HFFc6 (cell line): ENCODE measurements at regions not wholly inside any gene's neighbourhood (a gene's known extent, or its start where the extent isn't known, plus 50 kb on each side); places are given as distances from the start of the nearest gene placed in this dataset.
A peak's percentile ranks its signal among the peaks of the same experiment; 100 is the strongest.

Experiments
- DNase-seq: peaks from one replicate; pipeline ENCODE4 v3.0.0-alpha.2; 2018
- H3K27ac Mint-ChIP-seq: 2 replicates; pipeline ENCODE4 v1.8.0; 2020; ENCODE audit warnings: mild to moderate bottlenecking, mixed read lengths
- H3K27me3 Mint-ChIP-seq: 2 replicates; pipeline ENCODE4 v1.8.0; 2021; ENCODE audit warnings: mild to moderate bottlenecking, moderate library complexity, mixed read lengths; ENCODE audit not compliant: insufficient read depth
- H3K36me3 Mint-ChIP-seq: 2 replicates; pipeline ENCODE4 v1.8.0; 2021; ENCODE audit warnings: low read depth, mixed read lengths
- H3K4me1 Mint-ChIP-seq: 2 replicates; pipeline ENCODE4 v1.8.0; 2020; ENCODE audit warnings: low read depth, mixed read lengths
- H3K4me3 Mint-ChIP-seq: 2 replicates; pipeline ENCODE4 v1.8.0; 2020; ENCODE audit warnings: mild to moderate bottlenecking, moderate library complexity, mixed read lengths
- H3K9me3 Mint-ChIP-seq: 2 replicates; pipeline ENCODE4 v1.8.0; 2020; ENCODE audit warnings: mild to moderate bottlenecking, mixed read lengths
- CTCF ChIP-seq: fragments of 200-600 bp; sonication (generic); IDR thresholded peaks from 2 replicates; pipeline ENCODE4 v1.5.0; 2021; ENCODE audit warnings: antibody characterized with exemption, mild to moderate bottlenecking

DNA sequence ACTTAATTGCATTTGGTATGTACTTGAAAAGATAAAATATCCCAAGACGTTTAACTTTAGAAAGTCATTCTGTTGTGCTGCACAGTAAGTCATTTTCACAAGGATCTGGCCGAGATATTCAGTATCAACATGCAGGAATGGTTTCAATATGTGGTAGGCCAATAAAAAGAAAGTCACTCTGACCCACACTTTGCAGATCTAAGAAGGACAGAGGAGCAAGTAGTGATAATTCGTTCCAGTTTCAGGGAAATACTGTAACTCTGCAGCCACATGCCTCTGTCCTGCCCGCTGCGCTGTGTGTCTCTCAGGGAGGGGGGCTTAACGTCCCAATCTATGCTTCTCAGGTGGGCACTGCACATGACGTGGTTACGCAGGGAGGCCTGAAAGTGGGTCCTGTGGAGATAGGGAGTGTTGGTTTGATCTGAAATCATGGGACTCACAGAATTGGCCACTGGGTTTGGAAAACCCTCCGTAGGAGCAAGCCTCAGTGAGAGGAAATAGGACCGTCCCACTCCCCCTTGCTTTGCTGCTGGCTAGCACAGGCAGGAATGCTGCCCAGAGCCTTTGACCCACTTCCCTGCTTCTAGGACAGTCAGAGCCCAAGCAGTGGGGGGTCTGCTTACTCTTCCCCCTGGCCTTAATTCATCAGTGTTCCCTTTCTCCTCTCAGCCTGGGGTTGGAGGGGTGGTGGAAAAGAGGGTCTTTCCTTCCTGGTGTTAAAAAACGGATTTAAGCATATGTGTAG, 314.7 kb upstream of the SPRED2 start:
- no peak overlapping the region for H3K27ac Mint-ChIP-seq
- no peaks in the 10 kb centered on the region for H3K9me3 Mint-ChIP-seq
- no peak for TF ChIP-seq CTCF
- H3K4me3 Mint-ChIP-seq = no peak overlapping the region
- peaks cover 2% of the 10 kb centered on the region; the same call in 1 of the 2 replicates for H3K27me3 Mint-ChIP-seq
- H3K4me1 Mint-ChIP-seq = no peaks in the 10 kb centered on the region
- no peaks in the 10 kb centered on the region for H3K36me3 Mint-ChIP-seq
- DNase-seq = no peak

DNA sequence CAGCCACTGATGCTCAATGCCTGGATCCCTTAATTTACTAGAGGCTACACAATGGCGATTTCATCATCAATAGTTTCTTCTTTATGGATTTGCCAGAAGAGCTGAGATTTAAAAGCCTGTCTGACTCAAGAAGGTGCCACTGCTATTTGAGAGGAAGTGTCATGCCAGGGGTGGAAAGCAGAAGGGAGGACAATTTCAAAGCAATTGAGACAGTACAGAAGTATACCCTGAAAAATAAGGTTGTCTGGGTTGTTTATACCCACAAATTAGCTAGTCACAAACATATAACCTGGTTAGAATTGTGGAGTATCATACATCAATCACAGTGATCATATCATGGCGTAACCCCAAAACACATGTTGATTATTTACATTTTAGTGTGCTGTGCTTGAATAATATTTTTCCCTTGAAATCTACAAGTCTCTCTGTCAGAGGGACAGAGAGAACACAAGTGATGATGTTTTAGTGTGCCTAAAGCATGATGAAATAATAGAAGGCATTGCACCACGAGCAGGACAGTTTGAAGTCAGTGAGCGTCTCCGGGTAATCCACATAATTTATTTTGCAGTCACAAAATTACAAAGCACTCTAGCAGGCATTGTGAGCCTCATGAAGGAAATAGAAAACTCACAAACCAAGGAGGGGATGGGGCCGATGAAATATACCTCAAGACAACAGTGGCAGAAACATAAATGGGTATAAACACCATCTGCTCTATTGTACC, 312.2 kb upstream of the SPRED2 start:
- H3K9me3 Mint-ChIP-seq = no peaks in the 10 kb centered on the region
- DNase-seq = no peak
- H3K27ac Mint-ChIP-seq = no peak overlapping the region
- no peaks in the 10 kb centered on the region for H3K4me1 Mint-ChIP-seq
- H3K4me3 Mint-ChIP-seq = no peak overlapping the region
- no peaks in the 10 kb centered on the region for H3K36me3 Mint-ChIP-seq
- TF ChIP-seq CTCF = no peak
- H3K27me3 Mint-ChIP-seq = peaks cover 2% of the 10 kb centered on the region; the same call in 1 of the 2 replicates

GRCh38 chr2:65742977-65743376, 310.6 kb upstream of the SPRED2 start:
- no peaks in the 10 kb centered on the region for H3K9me3 Mint-ChIP-seq
- H3K27ac Mint-ChIP-seq = no peak overlapping the region
- H3K27me3 Mint-ChIP-seq = peaks cover 2% of the 10 kb centered on the region; the same call in 1 of the 2 replicates
- 0 out of 2 replicates have a peak, but pooled peaks have one; percentile 6 for TF ChIP-seq CTCF
- no peak overlapping the region for H3K4me3 Mint-ChIP-seq
- H3K4me1 Mint-ChIP-seq = no peaks in the 10 kb centered on the region
- H3K36me3 Mint-ChIP-seq = no peaks in the 10 kb centered on the region
- DNase-seq = no peak

DNA sequence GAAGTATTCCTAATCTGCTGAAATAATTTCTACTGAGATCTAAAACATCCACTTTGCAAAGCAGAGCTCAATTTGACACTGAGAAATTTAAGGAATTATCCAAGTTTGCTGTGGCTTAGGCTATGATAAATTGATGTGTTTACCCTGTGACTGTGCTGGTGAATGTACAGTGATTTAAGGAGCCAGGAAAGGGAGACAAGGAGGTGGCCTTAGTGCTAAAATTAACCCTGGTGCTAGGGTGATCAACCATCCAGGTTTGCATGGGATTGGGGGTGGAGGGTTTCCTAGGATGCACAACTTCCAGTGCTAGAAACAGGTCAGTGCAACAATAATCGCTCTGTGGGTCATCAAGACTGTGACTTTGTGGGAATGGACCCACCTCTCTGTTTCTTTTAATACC, 307.5 kb upstream of the SPRED2 start:
- H3K4me3 Mint-ChIP-seq = no peak overlapping the region
- DNase-seq = no peak
- no peaks in the 10 kb centered on the region for H3K9me3 Mint-ChIP-seq
- H3K36me3 Mint-ChIP-seq = no peaks in the 10 kb centered on the region
- H3K4me1 Mint-ChIP-seq = no peaks in the 10 kb centered on the region
- no peak for TF ChIP-seq CTCF
- H3K27me3 Mint-ChIP-seq = peaks cover 2% of the 10 kb centered on the region
- H3K27ac Mint-ChIP-seq = no peak overlapping the region

DNA sequence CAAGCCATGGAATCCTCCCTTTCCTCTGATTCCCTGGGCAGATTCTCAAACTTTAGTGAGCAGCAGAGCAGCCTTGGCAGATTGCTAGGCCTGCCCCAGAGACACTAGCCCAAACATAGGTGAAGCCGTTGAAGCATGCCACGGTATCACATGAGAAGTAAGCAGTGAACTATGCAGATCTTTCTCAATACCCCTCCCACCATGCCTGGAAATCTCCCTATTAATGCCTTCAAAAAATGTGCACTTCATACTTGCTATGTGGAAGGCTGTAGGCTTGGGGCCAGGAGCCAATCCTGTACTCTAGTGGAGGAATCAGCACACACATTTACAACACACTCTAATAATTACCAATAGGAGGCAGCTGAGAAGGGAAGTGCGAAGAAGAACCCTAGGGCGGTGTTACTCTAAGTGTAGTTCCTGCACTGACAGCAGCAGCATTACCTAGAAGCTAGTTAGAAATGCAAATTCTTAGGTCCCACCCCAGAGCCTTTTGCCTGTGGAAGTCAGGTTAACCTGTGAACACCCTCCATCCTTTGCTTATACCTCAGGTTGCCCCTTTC, 305.1 kb upstream of the SPRED2 start:
- Mint-ChIP-seq H3K27ac (no peak overlapping the region), H3K4me1 (no peaks in the 10 kb centered on the region), H3K36me3 (no peaks in the 10 kb centered on the region), H3K4me3 (no peak overlapping the region), H3K9me3 (no peaks in the 10 kb centered on the region), H3K27me3 (peaks cover 2% of the 10 kb centered on the region)
- TF ChIP-seq CTCF = no peak
- DNase-seq = no peak
